ENCODE measurements at regions not wholly inside any gene's neighbourhood (a gene's known extent, or its start where the extent isn't known, plus 50 kb on each side); places are given as distances from the start of the nearest gene placed in this dataset.

- TF ChIP-seq CTCF (IDR thresholded peaks at IDR 0.05; ENCODE audit: low read depth, low read length) (no peak), POLR2A (IDR thresholded peaks at IDR 0.05; ENCODE audit: extremely low read depth, insufficient read length) (no peak)
Measured at GRCh38 chr5:51908215-51908614, 525.0 kb downstream of the ISL1 start.

Measured in NB4 (cell line).